GM18505 (cell line): ENCODE measurements at regions not wholly inside any gene's neighbourhood (a gene's known extent, or its start where the extent isn't known, plus 50 kb on each side); places are given as distances from the start of the nearest gene placed in this dataset.

Experiments used
- ATAC-seq: cut with Tn5 transposase; IDR thresholded peaks from one replicate; pipeline ENCODE4 v1.9.1; 2021; ENCODE audit not compliant: unreplicated experiment
- POLR2A ChIP-seq: IDR thresholded peaks from 4 replicates; pipeline ENCODE4 v1.6.1; 2011; ENCODE audit warnings: borderline replicate concordance; ENCODE audit not compliant: insufficient read depth, insufficient read length; ENCODE audit errors: extremely low read depth

GRCh38 chr5:86748538-86749105 lies 130.9 kb downstream of the COX7C start:
- ATAC-seq = no peak
- no peak for TF ChIP-seq POLR2A

- ATAC-seq = no peak
- TF ChIP-seq POLR2A = no peak
Observed at GRCh38 chr5:86749841-86750240, 132.1 kb downstream of the COX7C start.

GRCh38 chr5:86756839-86757238 lies 139.1 kb downstream of the COX7C start:
- TF ChIP-seq POLR2A = no peak
- no peak for ATAC-seq

GRCh38 chr5:86757824-86758223 lies 140.1 kb downstream of the COX7C start:
- ATAC-seq = no peak
- TF ChIP-seq POLR2A = no peak

- TF ChIP-seq POLR2A = no peak
- ATAC-seq = no peak
Observed at GRCh38 chr5:86760661-86761060, 142.9 kb downstream of the COX7C start.

GRCh38 chr5:86763929-86764328 lies 146.2 kb downstream of the COX7C start:
- no peak for ATAC-seq
- no peak for TF ChIP-seq POLR2A

- ATAC-seq = no peak
- TF ChIP-seq POLR2A = no peak
Observed at GRCh38 chr5:86765778-86766502, 148.2 kb downstream of the COX7C start.

- no peak for TF ChIP-seq POLR2A
- no peak for ATAC-seq
Observed at GRCh38 chr5:86768699-86769202, 151.0 kb downstream of the COX7C start.

- TF ChIP-seq POLR2A = no peak
- no peak for ATAC-seq
Observed at GRCh38 chr5:86780018-86780417, 162.3 kb downstream of the COX7C start.

- TF ChIP-seq POLR2A = no peak
Observed at GRCh38 chr5:86786955-86787354, 169.2 kb downstream of the COX7C start.

GRCh38 chr5:86795659-86796058 lies 177.9 kb downstream of the COX7C start:
- no peak for TF ChIP-seq POLR2A
- ATAC-seq = no peak

More at GRCh38 chr5:86786955-86787354, 169.2 kb downstream of the COX7C start:
- ATAC-seq = no peak

- TF ChIP-seq POLR2A = no peak
- no peak for ATAC-seq
Observed at GRCh38 chr5:86797677-86798076, 179.9 kb downstream of the COX7C start.

GRCh38 chr5:86806206-86806605 lies 188.5 kb downstream of the COX7C start:
- ATAC-seq = no peak
- TF ChIP-seq POLR2A = no peak

GRCh38 chr5:86807046-86808031 lies 189.6 kb downstream of the COX7C start:
- ATAC-seq = no peak
- TF ChIP-seq POLR2A = no peak

GRCh38 chr5:86814315-86814714 lies 196.6 kb downstream of the COX7C start:
- no peak for ATAC-seq

More at GRCh38 chr5:86814315-86814714, 196.6 kb downstream of the COX7C start:
- no peak for TF ChIP-seq POLR2A
